ENCODE measurements at regions not wholly inside any gene's neighbourhood (a gene's known extent, or its start where the extent isn't known, plus 50 kb on each side); places are given as distances from the start of the nearest gene placed in this dataset.

GRCh38 chr14:49982501-49982951 lies 89.6 kb downstream of the ARF6 start:
- no peak overlapping the region for H4K5ac ChIP-seq (ENCODE audit: insufficient read length, low read depth, low read length)
- no peak overlapping the region for H3K4me2 ChIP-seq (ENCODE audit: insufficient read depth in 1 of 2, low read depth in 2 of 2, low read length in 2 of 2)
- H3K79me2 ChIP-seq (ENCODE audit: control insufficient read depth in 1 of 2, insufficient read depth in 2 of 2, low read length in 2 of 2) = no peaks in the 10 kb centered on the region
- no peak overlapping the region for H2BK20ac ChIP-seq (ENCODE audit: low read length)
- H3K23ac ChIP-seq (ENCODE audit: insufficient read length) = no peak overlapping the region
- H3K14ac ChIP-seq (ENCODE audit: insufficient read length) = no peak overlapping the region
- no peak overlapping the region for H3K18ac ChIP-seq (ENCODE audit: extremely low read depth, low read length)
- POLR2A ChIA-PET (ENCODE audit: partially characterized antibody) = no interaction called here
- H3K9ac ChIP-seq (replicated peaks in 1 of 4; ENCODE audit: extremely low read depth in 1 of 4, low read depth in 3 of 4, low read length in 3 of 4) = no peak overlapping the region
- H3K4me3 ChIP-seq (ENCODE audit: extremely low read depth in 1 of 4, insufficient read depth in 2 of 4, low read depth in 3 of 4, low read length in 4 of 4) = no peak overlapping the region
- no peaks in the 10 kb centered on the region; the same call in 1 of the 2 replicates for H3K23me2 ChIP-seq (ENCODE audit: low read depth, low read length)
- H3K27me3 ChIP-seq (replicated peaks in 1 of 4; ENCODE audit: control insufficient read depth in 3 of 4, extremely low read depth in 1 of 4, insufficient read depth in 3 of 4, low read length in 3 of 4) = no peaks in the 10 kb centered on the region
- no peak overlapping the region for H2AK5ac ChIP-seq (ENCODE audit: low read depth, low read length)
- WGBS, 2 experiments (ENCODE audit: extremely low coverage in 1 of 2, insufficient coverage in 1 of 2, insufficient read length in 1 of 2, insufficient replicate concordance in 2 of 2, low coverage in 1 of 2, low lambda C conversion rate in 2 of 2, missing lambda C conversion rate in 1 of 2) = 91% methylated on average over 9 of the region's 9 CpGs; no CpG with 5 or more reads in 1 of the 2 experiments
- no peak overlapping the region for H2BK12ac ChIP-seq (ENCODE audit: low read depth, low read length)
- no peak overlapping the region for H4K91ac ChIP-seq (replicated peaks; ENCODE audit: insufficient read length, low read length)
- H2BK15ac ChIP-seq (ENCODE audit: low read length) = no peak overlapping the region
- H3K79me1 ChIP-seq (ENCODE audit: low read depth, low read length) = no peaks in the 10 kb centered on the region
- CTCF ChIA-PET (ENCODE audit: partially characterized antibody) = no interaction called here
- FAIRE-seq = no peak
- H3K36me3 ChIP-seq (ENCODE audit: control insufficient read depth in 2 of 4, insufficient read depth in 4 of 4, low read length in 3 of 4) = no peaks in the 10 kb centered on the region
- H3K4ac ChIP-seq (replicated peaks; ENCODE audit: insufficient read length, low read depth, low read length) = no peak overlapping the region
- no peak for DNase-seq (ENCODE audit: low read depth in 1 of 2, low spot score in 2 of 2)
- H2AFZ ChIP-seq (ENCODE audit: low read length) = no peak overlapping the region
- no peaks in the 10 kb centered on the region for H4K20me1 ChIP-seq (replicated peaks in 1 of 2; ENCODE audit: control insufficient read depth in 1 of 2, insufficient read depth in 2 of 2, low read length in 2 of 2)
- no peak overlapping the region for H3K56ac ChIP-seq (replicated peaks; ENCODE audit: insufficient read length, low read depth, low read length)
- H3K9me3 ChIP-seq (ENCODE audit: insufficient read depth in 2 of 2, low read depth in 1 of 2, low read length in 1 of 2) = no peaks in the 10 kb centered on the region
- no peak overlapping the region for H2BK5ac ChIP-seq (ENCODE audit: low read depth, low read length)
- H4K8ac ChIP-seq (ENCODE audit: extremely low read depth, insufficient read depth, low read length) = no peak overlapping the region
- peaks cover 0 to 3% (median 1%) of the 10 kb centered on the region in 4 experiments; a peak in 1 of 7 replicates for H3K4me1 ChIP-seq (replicated peaks in 1 of 4; ENCODE audit: control insufficient read depth in 3 of 4, insufficient read depth in 4 of 4, low read length in 3 of 4)
- no peak overlapping the region for H3K27ac ChIP-seq (ENCODE audit: low read depth, low read length)
- H2BK120ac ChIP-seq (replicated peaks; ENCODE audit: low read depth, low read length) = no peak overlapping the region
- no peak for TF ChIP-seq SIN3A (conservative IDR thresholded peaks at IDR 0.05 in 1 of 2, IDR thresholded peaks at IDR 0.05 in 1 of 2; ENCODE audit: low read depth in 1 of 2, low read length in 2 of 2)
- no peak for TF ChIP-seq E2F6 (IDR thresholded peaks at IDR 0.05)
- no peak for TF ChIP-seq GABPA (IDR thresholded peaks at IDR 0.05; ENCODE audit: borderline replicate concordance, insufficient read depth, low read length)
- TF ChIP-seq EP300 (IDR thresholded peaks at IDR 0.05; ENCODE audit: borderline replicate concordance in 1 of 2, low read depth in 2 of 2, low read length in 2 of 2) = no peak
- TF ChIP-seq PHF8 (conservative IDR thresholded peaks at IDR 0.05; ENCODE audit: low read depth, low read length) = no peak
- TF ChIP-seq JUN (IDR thresholded peaks at IDR 0.05; ENCODE audit: low read depth, low read length) = no peak
- no peak for TF ChIP-seq YY1 (IDR thresholded peaks at IDR 0.05; ENCODE audit: low read depth, low read length)
- no peak for TF ChIP-seq CTBP2 (IDR thresholded peaks at IDR 0.05; ENCODE audit: borderline replicate concordance, insufficient read depth, insufficient read length, low read length)
- no peak for TF ChIP-seq EZH2 (IDR thresholded peaks at IDR 0.05; ENCODE audit: low read depth, low read length, severe bottlenecking)
- no peak for TF ChIP-seq CBX8 (IDR thresholded peaks at IDR 0.05; ENCODE audit: borderline replicate concordance, low read depth, low read length)
- no peak for TF ChIP-seq SP1 (IDR thresholded peaks at IDR 0.05; ENCODE audit: low read depth, low read length)

All from H1 (cell line).